GM23338 (cell line): ENCODE measurements at regions not wholly inside any gene's neighbourhood (a gene's known extent, or its start where the extent isn't known, plus 50 kb on each side); places are given as distances from the start of the nearest gene placed in this dataset.

ENCODE experiments used
- ATAC-seq: fragments of 200-7000 bp; cut with Tn5 transposase; 3 replicates; pipeline ENCODE4 v1.9.1; 2020
- DNase-seq: peaks from one replicate; pipeline ENCODE4 v3.0.0-alpha.2; 2015; ENCODE audit warnings: low spot score
- H2AFZ ChIP-seq: fragments of 200-600 bp; sonication (generic); 2 replicates; pipeline ENCODE4 v1.8.0; 2016; ENCODE audit warnings: antibody characterized with exemption, mild to moderate bottlenecking, moderate library complexity
- H3F3A ChIP-seq: fragments of 200-600 bp; sonication (generic); replicated peaks from 2 replicates; pipeline ENCODE4 v1.8.0; 2017; ENCODE audit warnings: antibody characterized with exemption, mixed run types, low read depth
- H3K27ac ChIP-seq: fragments of 200-600 bp; sonication (generic); 2 replicates; pipeline ENCODE4 v1.6.1; 2016; ENCODE audit warnings: low read depth
- H3K27me3 ChIP-seq: fragments of 200-600 bp; sonication (generic); 2 replicates; pipeline ENCODE4 v1.8.0; 2016; ENCODE audit warnings: mild to moderate bottlenecking, mixed run types, moderate library complexity; ENCODE audit not compliant: insufficient read depth
- H3K36me3 ChIP-seq: fragments of 200-600 bp; sonication (generic); 2 replicates; pipeline ENCODE4 v1.8.0; 2016; ENCODE audit warnings: mild to moderate bottlenecking; ENCODE audit not compliant: insufficient read depth
- H3K4me1 ChIP-seq: fragments of 200-600 bp; sonication (generic); 2 replicates; pipeline ENCODE4 v1.8.0; 2016; ENCODE audit warnings: mild to moderate bottlenecking, moderate library complexity; ENCODE audit not compliant: insufficient read depth
- H3K4me2 ChIP-seq: fragments of 200-600 bp; sonication (generic); 2 replicates; pipeline ENCODE4 v1.7.1; 2017; ENCODE audit warnings: mixed run types
- H3K4me3 ChIP-seq: fragments of 200-600 bp; sonication (generic); 2 replicates; pipeline ENCODE4 v1.6.1; 2016; ENCODE audit warnings: mixed run types
- H3K79me2 ChIP-seq: fragments of 200-600 bp; sonication (generic); replicated peaks from 2 replicates; pipeline ENCODE4 v1.8.0; 2017; ENCODE audit warnings: mild to moderate bottlenecking; ENCODE audit not compliant: insufficient read depth
- H3K9me2 ChIP-seq: fragments of 200-600 bp; sonication (generic); 2 replicates; pipeline ENCODE4 v1.8.0; 2017; ENCODE audit not compliant: insufficient read depth
- H4K20me1 ChIP-seq: fragments of 200-600 bp; sonication (generic); replicated peaks from 2 replicates; pipeline ENCODE4 v1.8.0; 2017; ENCODE audit warnings: mild to moderate bottlenecking; ENCODE audit not compliant: insufficient read depth
- H3K27ac Mint-ChIP-seq: 2 replicates; pipeline ENCODE4 v1.8.0; 2020; ENCODE audit warnings: inconsistent platforms, mild to moderate bottlenecking, moderate library complexity, mixed read lengths
- H3K27me3 Mint-ChIP-seq: 3 replicates; pipeline ENCODE4 v1.8.0; 2022; ENCODE audit warnings: low read depth, mild to moderate bottlenecking, moderate library complexity, mixed read lengths, inconsistent platforms; ENCODE audit not compliant: insufficient read depth, poor library complexity
- H3K36me3 Mint-ChIP-seq: 3 replicates; pipeline ENCODE4 v1.8.0; 2021; ENCODE audit warnings: low read depth, mild to moderate bottlenecking, inconsistent platforms, moderate library complexity, mixed read lengths
- H3K4me1 Mint-ChIP-seq: 3 replicates; pipeline ENCODE4 v1.8.0; 2020; ENCODE audit warnings: mild to moderate bottlenecking, inconsistent platforms, mixed read lengths
- H3K4me3 Mint-ChIP-seq: 3 replicates; pipeline ENCODE4 v1.8.0; 2021; ENCODE audit warnings: moderate library complexity, mild to moderate bottlenecking, inconsistent platforms, mixed read lengths
- H3K9me3 Mint-ChIP-seq: 3 replicates; pipeline ENCODE4 v1.8.0; 2020; ENCODE audit warnings: moderate library complexity, mild to moderate bottlenecking, inconsistent platforms, mixed read lengths
- EZH2 ChIP-seq: fragments of 200-600 bp; sonication (generic); IDR thresholded peaks from one replicate; pipeline ENCODE4 v1.8.0; 2017; ENCODE audit warnings: antibody characterized with exemption, mild to moderate bottlenecking, low read depth; ENCODE audit not compliant: unreplicated experiment
- EZH2phosphoT487 ChIP-seq: fragments of 200-600 bp; sonication (generic); IDR thresholded peaks from one replicate; pipeline ENCODE4 v1.8.1; 2018; ENCODE audit warnings: antibody characterized with exemption; ENCODE audit not compliant: unreplicated experiment
- JUNB ChIP-seq: IDR thresholded peaks from one replicate; pipeline ENCODE4 v1.6.1; 2016; ENCODE audit warnings: antibody characterized with exemption; ENCODE audit not compliant: unreplicated experiment
- NANOG ChIP-seq: IDR thresholded peaks from 2 replicates; pipeline ENCODE4 v1.6.1; 2016; ENCODE audit warnings: antibody characterized with exemption, borderline replicate concordance
- STAT1 ChIP-seq: IDR thresholded peaks from one replicate; pipeline ENCODE4 v1.6.1; 2016; ENCODE audit warnings: antibody characterized with exemption; ENCODE audit not compliant: unreplicated experiment
- ZNF114 ChIP-seq: fragments of 250-450 bp; sonication (Bioruptor Pico); IDR thresholded peaks from 2 replicates; pipeline ENCODE4 v1.5.0; 2020; ENCODE audit warnings: mild to moderate bottlenecking, moderate library complexity
- ZNF462 ChIP-seq: fragments of 250-450 bp; sonication (Bioruptor Pico); IDR thresholded peaks from 2 replicates; pipeline ENCODE4 v1.5.0; 2020; ENCODE audit warnings: mild to moderate bottlenecking, moderate library complexity
- TF ChIP-seq, protein P1 (sequence below): IDR thresholded peaks from one replicate; pipeline ENCODE4 v1.6.1; 2018; ENCODE audit warnings: antibody characterized with exemption; ENCODE audit not compliant: unreplicated experiment

GRCh38 chr15:70573121-70573850, 190.1 kb downstream of the UACA start:
- H3F3A ChIP-seq, result no peaks in the 10 kb centered on the region
- no peak overlapping the region for H3K4me3 ChIP-seq
- H3K9me3 Mint-ChIP-seq, result peaks cover 15% of the 10 kb centered on the region
- TF ChIP-seq ZNF462, result no peak
- no peak for TF ChIP-seq STAT1
- no peak for TF ChIP-seq NANOG
- no peaks in the 10 kb centered on the region for H3K27me3 ChIP-seq
- no peak overlapping the region for H3K4me3 Mint-ChIP-seq
- no peak overlapping the region for H3K27ac Mint-ChIP-seq
- H3K36me3 ChIP-seq, result no peaks in the 10 kb centered on the region
- H3K36me3 Mint-ChIP-seq, result peaks cover 6% of the 10 kb centered on the region
- no peak for DNase-seq
- H4K20me1 ChIP-seq, result 0 out of 2 replicates have a peak, but pooled peaks cover 3% of the 10 kb centered on the region
- no peaks in the 10 kb centered on the region for H3K4me1 ChIP-seq
- H3K27ac ChIP-seq, result no peak overlapping the region
- ATAC-seq, result no peak
- H3K4me2 ChIP-seq, result no peak overlapping the region
- peaks cover 5% of the 10 kb centered on the region for H3K27me3 Mint-ChIP-seq
- no peaks in the 10 kb centered on the region for H3K79me2 ChIP-seq
- no peaks in the 10 kb centered on the region for H3K9me2 ChIP-seq
- no peaks in the 10 kb centered on the region for H3K4me1 Mint-ChIP-seq
- H2AFZ ChIP-seq, result no peak overlapping the region

DNA sequence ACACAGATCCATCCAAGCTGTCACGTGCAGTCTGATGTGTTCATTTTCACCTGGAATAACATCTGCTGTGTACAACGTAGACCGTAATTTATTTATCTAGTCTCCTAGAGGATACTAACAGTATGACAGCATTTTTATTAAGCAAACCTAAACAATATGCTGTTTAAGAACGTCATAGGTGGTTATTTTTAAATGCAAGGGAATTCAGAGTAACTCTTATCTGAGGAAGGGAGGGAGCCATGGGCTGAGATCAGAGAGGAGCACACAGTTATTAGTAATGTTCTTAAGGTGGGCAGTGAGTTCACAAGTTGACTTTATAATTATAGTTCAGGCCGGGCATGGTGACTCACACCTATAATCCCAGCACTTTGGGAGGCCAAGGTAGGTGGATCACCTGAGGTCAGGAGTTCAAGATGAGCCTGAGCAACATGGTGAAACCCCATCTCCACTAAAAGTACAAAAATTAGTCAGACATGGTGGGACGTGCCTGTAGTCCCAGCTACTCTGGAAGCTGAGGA, 193.6 kb downstream of the UACA start:
- peaks cover 8% of the 10 kb centered on the region for H3K9me3 Mint-ChIP-seq
- Histone ChIP-seq H3K36me3 (no peaks in the 10 kb centered on the region), H3K79me2 (no peaks in the 10 kb centered on the region), H3K27me3 (no peaks in the 10 kb centered on the region), H3K4me2 (no peak overlapping the region), H3K27ac (no peak overlapping the region), H3K4me1 (no peaks in the 10 kb centered on the region), H2AFZ (no peak overlapping the region), H4K20me1 (no peaks in the 10 kb centered on the region), H3F3A (no peaks in the 10 kb centered on the region), H3K9me2 (no peaks in the 10 kb centered on the region), H3K4me3 (no peak overlapping the region)
- DNase-seq, result no peak
- peaks cover 10% of the 10 kb centered on the region for H3K27me3 Mint-ChIP-seq
- ATAC-seq, result no peak
- H3K4me3 Mint-ChIP-seq, result no peak overlapping the region
- peaks cover 6% of the 10 kb centered on the region; the same call in 2 of the 3 replicates for H3K36me3 Mint-ChIP-seq
- TF ChIP-seq JUNB (no peak), EZH2 (no peak), ZNF114 (no peak), EZH2phosphoT487 (no peak)
- TF ChIP-seq, protein P1, sequence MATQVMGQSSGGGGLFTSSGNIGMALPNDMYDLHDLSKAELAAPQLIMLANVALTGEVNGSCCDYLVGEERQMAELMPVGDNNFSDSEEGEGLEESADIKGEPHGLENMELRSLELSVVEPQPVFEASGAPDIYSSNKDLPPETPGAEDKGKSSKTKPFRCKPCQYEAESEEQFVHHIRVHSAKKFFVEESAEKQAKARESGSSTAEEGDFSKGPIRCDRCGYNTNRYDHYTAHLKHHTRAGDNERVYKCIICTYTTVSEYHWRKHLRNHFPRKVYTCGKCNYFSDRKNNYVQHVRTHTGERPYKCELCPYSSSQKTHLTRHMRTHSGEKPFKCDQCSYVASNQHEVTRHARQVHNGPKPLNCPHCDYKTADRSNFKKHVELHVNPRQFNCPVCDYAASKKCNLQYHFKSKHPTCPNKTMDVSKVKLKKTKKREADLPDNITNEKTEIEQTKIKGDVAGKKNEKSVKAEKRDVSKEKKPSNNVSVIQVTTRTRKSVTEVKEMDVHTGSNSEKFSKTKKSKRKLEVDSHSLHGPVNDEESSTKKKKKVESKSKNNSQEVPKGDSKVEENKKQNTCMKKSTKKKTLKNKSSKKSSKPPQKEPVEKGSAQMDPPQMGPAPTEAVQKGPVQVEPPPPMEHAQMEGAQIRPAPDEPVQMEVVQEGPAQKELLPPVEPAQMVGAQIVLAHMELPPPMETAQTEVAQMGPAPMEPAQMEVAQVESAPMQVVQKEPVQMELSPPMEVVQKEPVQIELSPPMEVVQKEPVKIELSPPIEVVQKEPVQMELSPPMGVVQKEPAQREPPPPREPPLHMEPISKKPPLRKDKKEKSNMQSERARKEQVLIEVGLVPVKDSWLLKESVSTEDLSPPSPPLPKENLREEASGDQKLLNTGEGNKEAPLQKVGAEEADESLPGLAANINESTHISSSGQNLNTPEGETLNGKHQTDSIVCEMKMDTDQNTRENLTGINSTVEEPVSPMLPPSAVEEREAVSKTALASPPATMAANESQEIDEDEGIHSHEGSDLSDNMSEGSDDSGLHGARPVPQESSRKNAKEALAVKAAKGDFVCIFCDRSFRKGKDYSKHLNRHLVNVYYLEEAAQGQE, result no peak
- peaks cover 5% of the 10 kb centered on the region; the same call in 2 of the 3 replicates for H3K4me1 Mint-ChIP-seq
- no peak overlapping the region for H3K27ac Mint-ChIP-seq
